ENCODE measurements at regions not wholly inside any gene's neighbourhood (a gene's known extent, or its start where the extent isn't known, plus 50 kb on each side); places are given as distances from the start of the nearest gene placed in this dataset.

DNA sequence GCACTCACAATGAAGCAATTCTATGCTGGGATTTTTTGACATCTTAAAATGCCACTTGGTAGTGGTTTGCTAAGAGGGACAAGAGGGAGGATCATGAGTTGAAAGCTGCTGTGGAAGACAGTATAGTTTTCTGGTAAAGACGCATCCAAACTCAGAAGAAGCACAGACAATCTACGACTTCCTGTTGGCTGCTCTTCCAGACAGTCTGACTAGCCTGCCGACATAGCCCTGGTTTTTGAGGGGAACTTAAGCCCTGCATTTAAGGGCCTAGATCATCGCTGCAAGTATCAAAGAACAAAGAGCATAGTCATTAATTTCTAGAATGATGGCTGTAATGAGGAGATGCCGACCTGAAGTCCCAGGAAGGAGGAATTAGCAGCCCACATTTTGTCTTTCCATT is 99.9 kb upstream of the IKZF1 start:
- TF ChIP-seq, protein P1, sequence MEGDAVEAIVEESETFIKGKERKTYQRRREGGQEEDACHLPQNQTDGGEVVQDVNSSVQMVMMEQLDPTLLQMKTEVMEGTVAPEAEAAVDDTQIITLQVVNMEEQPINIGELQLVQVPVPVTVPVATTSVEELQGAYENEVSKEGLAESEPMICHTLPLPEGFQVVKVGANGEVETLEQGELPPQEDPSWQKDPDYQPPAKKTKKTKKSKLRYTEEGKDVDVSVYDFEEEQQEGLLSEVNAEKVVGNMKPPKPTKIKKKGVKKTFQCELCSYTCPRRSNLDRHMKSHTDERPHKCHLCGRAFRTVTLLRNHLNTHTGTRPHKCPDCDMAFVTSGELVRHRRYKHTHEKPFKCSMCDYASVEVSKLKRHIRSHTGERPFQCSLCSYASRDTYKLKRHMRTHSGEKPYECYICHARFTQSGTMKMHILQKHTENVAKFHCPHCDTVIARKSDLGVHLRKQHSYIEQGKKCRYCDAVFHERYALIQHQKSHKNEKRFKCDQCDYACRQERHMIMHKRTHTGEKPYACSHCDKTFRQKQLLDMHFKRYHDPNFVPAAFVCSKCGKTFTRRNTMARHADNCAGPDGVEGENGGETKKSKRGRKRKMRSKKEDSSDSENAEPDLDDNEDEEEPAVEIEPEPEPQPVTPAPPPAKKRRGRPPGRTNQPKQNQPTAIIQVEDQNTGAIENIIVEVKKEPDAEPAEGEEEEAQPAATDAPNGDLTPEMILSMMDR (IDR thresholded peaks at IDR 0.05; ENCODE audit: low read depth, low read length): no peak
- no peak for TF ChIP-seq EZH2phosphoT487 (IDR thresholded peaks at IDR 0.05; ENCODE audit: low read depth)

All from OCI-LY3 (cell line).